ENCODE measurements at regions not wholly inside any gene's neighbourhood (a gene's known extent, or its start where the extent isn't known, plus 50 kb on each side); places are given as distances from the start of the nearest gene placed in this dataset.

DNA sequence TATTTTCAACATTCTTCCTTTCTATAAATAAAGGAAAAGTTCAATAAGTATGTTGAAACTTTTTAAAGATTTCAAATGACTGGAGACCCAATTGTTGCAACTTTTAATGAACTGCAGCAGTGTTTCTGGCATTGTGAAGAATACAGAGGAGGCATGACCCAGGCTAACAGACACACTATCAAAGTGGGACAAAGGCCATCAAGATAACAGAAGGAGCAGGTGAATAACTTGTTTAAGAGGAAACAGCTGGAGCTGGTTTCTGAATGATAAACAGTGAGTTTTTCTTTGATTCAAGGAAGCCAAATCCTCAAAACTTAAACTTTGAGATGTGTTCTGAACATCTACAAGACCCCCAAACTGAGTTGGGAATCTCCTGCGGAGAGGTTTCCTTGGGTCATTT lies 734.6 kb downstream of the TLR4 start:
- dilution Hi-C loops (cut with MboI; ENCODE audit: extremely low pct_ligation_motif_present, low sequenced_read_pairs), result no loop called here
- Histone ChIP-seq H3K36me3 (ENCODE audit: control insufficient read depth in 2 of 2, extremely low read depth in 1 of 2, insufficient read depth in 2 of 2, low read length in 2 of 2) (no peaks in the 10 kb centered on the region), H3K4me3 (ENCODE audit: control insufficient read depth in 2 of 3, extremely low read depth in 1 of 3, insufficient read depth in 2 of 3, low read depth in 1 of 3, low read length in 3 of 3) (no peak overlapping the region), H4K20me1 (ENCODE audit: control insufficient read depth, extremely low read depth, insufficient read depth, low read length) (no peaks in the 10 kb centered on the region), H3K79me2 (ENCODE audit: control insufficient read depth, insufficient read depth, low read length) (no peaks in the 10 kb centered on the region), H3K9me1 (ENCODE audit: control insufficient read depth, extremely low read depth, insufficient read depth, low read length) (no peaks in the 10 kb centered on the region), H3K4me1 (ENCODE audit: control insufficient read depth, extremely low read depth, insufficient read depth, low read length) (no peaks in the 10 kb centered on the region), H3K27me3 (ENCODE audit: control insufficient read depth, extremely low read depth, insufficient read depth, low read length) (no peaks in the 10 kb centered on the region), H2AFZ (ENCODE audit: control insufficient read depth, low read length) (no peak overlapping the region), H3K9ac (ENCODE audit: control insufficient read depth, extremely low read depth, insufficient read depth, low read length) (no peak overlapping the region), H3K9me3 (ENCODE audit: control insufficient read depth, low read depth, low read length) (no peaks in the 10 kb centered on the region), H3K4me2 (ENCODE audit: control insufficient read depth, extremely low read depth, insufficient read depth, low read depth, low read length) (no peak overlapping the region), H3K27ac (ENCODE audit: control insufficient read depth, insufficient read depth, low read length) (no peak overlapping the region)
- TF ChIP-seq CTCF (optimal IDR thresholded peaks at IDR 0.05 in 1 of 3, IDR thresholded peaks at IDR 0.05 in 1 of 3, conservative IDR thresholded peaks at IDR 0.05 in 1 of 3; ENCODE audit: extremely low read depth in 1 of 3, insufficient read depth in 2 of 3, low read length in 3 of 3) (no peak), EZH2 (IDR thresholded peaks at IDR 0.05; ENCODE audit: low read length) (no peak)
- FAIRE-seq, result no peak
- DNase-seq (ENCODE audit: low read depth, low spot score), result no peak

DNA sequence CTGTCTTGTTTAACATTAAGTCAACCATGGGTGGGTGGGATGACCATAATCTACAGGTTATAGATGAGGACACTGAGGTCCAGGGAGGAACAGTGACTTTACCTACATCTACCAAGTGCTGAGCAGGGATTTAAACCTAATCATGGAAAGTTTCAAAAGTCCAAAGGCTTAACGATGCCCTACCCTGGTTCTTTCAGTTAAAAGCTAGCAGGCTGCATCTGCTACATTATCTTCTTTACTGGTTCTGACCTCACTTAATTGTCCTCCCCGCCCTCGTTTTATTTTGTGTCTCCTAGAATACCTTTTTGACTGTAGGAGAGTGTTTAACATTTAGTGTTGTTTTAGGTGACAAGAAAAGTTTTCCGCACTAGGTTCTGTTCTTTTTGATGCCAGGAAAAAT lies 735.2 kb downstream of the TLR4 start:
- no peak overlapping the region for H2AFZ ChIP-seq (ENCODE audit: control insufficient read depth, low read length)
- no peak overlapping the region for H3K4me2 ChIP-seq (ENCODE audit: control insufficient read depth, extremely low read depth, insufficient read depth, low read depth, low read length)
- no peaks in the 10 kb centered on the region for H3K36me3 ChIP-seq (ENCODE audit: control insufficient read depth in 2 of 2, extremely low read depth in 1 of 2, insufficient read depth in 2 of 2, low read length in 2 of 2)
- H3K4me1 ChIP-seq (ENCODE audit: control insufficient read depth, extremely low read depth, insufficient read depth, low read length), result no peaks in the 10 kb centered on the region
- no peaks in the 10 kb centered on the region for H3K9me1 ChIP-seq (ENCODE audit: control insufficient read depth, extremely low read depth, insufficient read depth, low read length)
- no peak overlapping the region for H3K4me3 ChIP-seq (ENCODE audit: control insufficient read depth in 2 of 3, extremely low read depth in 1 of 3, insufficient read depth in 2 of 3, low read depth in 1 of 3, low read length in 3 of 3)
- TF ChIP-seq EZH2 (IDR thresholded peaks at IDR 0.05; ENCODE audit: low read length), result no peak
- no peak for TF ChIP-seq CTCF (optimal IDR thresholded peaks at IDR 0.05 in 1 of 3, IDR thresholded peaks at IDR 0.05 in 1 of 3, conservative IDR thresholded peaks at IDR 0.05 in 1 of 3; ENCODE audit: extremely low read depth in 1 of 3, insufficient read depth in 2 of 3, low read length in 3 of 3)
- no peaks in the 10 kb centered on the region for H3K79me2 ChIP-seq (ENCODE audit: control insufficient read depth, insufficient read depth, low read length)
- H3K9me3 ChIP-seq (ENCODE audit: control insufficient read depth, low read depth, low read length), result no peaks in the 10 kb centered on the region
- no peak overlapping the region for H3K27ac ChIP-seq (ENCODE audit: control insufficient read depth, insufficient read depth, low read length)
- no peaks in the 10 kb centered on the region for H4K20me1 ChIP-seq (ENCODE audit: control insufficient read depth, extremely low read depth, insufficient read depth, low read length)
- no peak for DNase-seq (ENCODE audit: low read depth, low spot score)
- H3K27me3 ChIP-seq (ENCODE audit: control insufficient read depth, extremely low read depth, insufficient read depth, low read length), result no peaks in the 10 kb centered on the region
- no peak overlapping the region for H3K9ac ChIP-seq (ENCODE audit: control insufficient read depth, extremely low read depth, insufficient read depth, low read length)
- dilution Hi-C loops (cut with MboI; ENCODE audit: extremely low pct_ligation_motif_present, low sequenced_read_pairs), result no loop called here
- FAIRE-seq, result no peak
